IMR-90 (cell line): ENCODE measurements at regions not wholly inside any gene's neighbourhood (a gene's known extent, or its start where the extent isn't known, plus 50 kb on each side); places are given as distances from the start of the nearest gene placed in this dataset.

Experiments
- ATAC-seq: fragments of 200-7000 bp; cut with Tn5 transposase; 2 replicates; pipeline ENCODE4 v1.9.1; 2020; ENCODE audit warnings: low read depth, mild to moderate bottlenecking, moderate library complexity
- BruUV-seq: library from RNA; stranded (reverse); fragments of 400-500 nt; replicated peaks from 2 replicates; lab custom pipeline; 2021; lab: Mats Ljungman, UMichigan
- CTCF ChIA-PET: fragments of 300-600 bp; formaldehyde crosslinking; extraction: SDS; loops from one replicate; lab custom pipeline; 2021; ENCODE audit warnings: antibody characterized with exemption; lab: Yijun Ruan, JAX
- POLR2A ChIA-PET: fragments of 300-600 bp; sonication (Branson Sonifier 250); formaldehyde crosslinking; loops from one replicate; lab custom pipeline; 2022; ENCODE audit warnings: antibody characterized with exemption; ENCODE audit not compliant: unreplicated experiment; lab: Charles Lee
- DNase-seq: peaks from one replicate; pipeline ENCODE4 v3.0.0; 2013
- H2AFZ ChIP-seq: replicated peaks from 2 replicates; pipeline ENCODE3; 2013; ENCODE audit warnings: low read length, mild to moderate bottlenecking; ENCODE audit not compliant: poor library complexity
- H2AK5ac ChIP-seq: 2 replicates; pipeline ENCODE4 v1.6.1; 2013; ENCODE audit warnings: low read depth, low read length, inconsistent platforms
- H2AK9ac ChIP-seq: replicated peaks from 2 replicates; pipeline ENCODE3; 2013; ENCODE audit warnings: mild to moderate bottlenecking, low read depth, low read length, moderate library complexity; ENCODE audit not compliant: poor library complexity
- H2BK120ac ChIP-seq: 2 replicates; pipeline ENCODE4 v1.6.1; 2013; ENCODE audit warnings: low read depth, low read length, inconsistent platforms
- H2BK15ac ChIP-seq: 3 replicates; pipeline ENCODE4 v1.6.1; 2013; ENCODE audit warnings: low read depth, low read length, inconsistent platforms
- H2BK20ac ChIP-seq: 2 replicates; pipeline ENCODE4 v1.6.1; 2013; ENCODE audit warnings: low read depth, mild to moderate bottlenecking, inconsistent platforms, low read length, moderate library complexity
- H2BK5ac ChIP-seq: 2 replicates; pipeline ENCODE4 v1.6.1; 2013; ENCODE audit warnings: mild to moderate bottlenecking, low read depth, low read length, inconsistent platforms; ENCODE audit not compliant: poor library complexity, severe bottlenecking
- H3K14ac ChIP-seq: replicated peaks from 2 replicates; pipeline ENCODE4 v1.6.1; 2013; ENCODE audit warnings: low read depth, low read length, inconsistent platforms
- H3K18ac ChIP-seq: 2 replicates; pipeline ENCODE4 v1.6.1; 2013; ENCODE audit warnings: low read depth, low read length, control low read depth
- H3K23ac ChIP-seq: 2 replicates; pipeline ENCODE4 v1.6.1; 2013; ENCODE audit warnings: low read depth, low read length, inconsistent platforms
- H3K27ac ChIP-seq: 2 replicates; pipeline ENCODE4 v1.5.1; 2013; ENCODE audit warnings: mild to moderate bottlenecking, control low read depth, low read length; ENCODE audit not compliant: insufficient read depth
- H3K27me3 ChIP-seq: 2 replicates; pipeline ENCODE4 v1.6.1; 2013; ENCODE audit warnings: low read length; ENCODE audit not compliant: control insufficient read depth, insufficient read depth
- H3K36me3 ChIP-seq: 2 replicates; pipeline ENCODE4 v1.6.1; 2013; ENCODE audit warnings: low read length, mixed read lengths; ENCODE audit not compliant: control insufficient read depth, insufficient read depth
- H3K4ac ChIP-seq: 2 replicates; pipeline ENCODE4 v1.6.1; 2013; ENCODE audit warnings: low read depth, low read length, inconsistent platforms
- H3K4me1 ChIP-seq: 2 replicates; pipeline ENCODE4 v1.6.1; 2013; ENCODE audit warnings: low read length, mixed read lengths; ENCODE audit not compliant: control insufficient read depth, insufficient read depth
- H3K4me2 ChIP-seq: 2 replicates; pipeline ENCODE4 v1.6.1; 2013; ENCODE audit warnings: low read depth, mild to moderate bottlenecking, control low read depth, low read length, moderate library complexity
- H3K4me3 ChIP-seq: 2 replicates; pipeline ENCODE4 v1.5.1; 2013; ENCODE audit warnings: low read depth, mild to moderate bottlenecking, control low read depth, low read length, moderate library complexity; ENCODE audit not compliant: insufficient read depth
- H3K56ac ChIP-seq: 2 replicates; pipeline ENCODE4 v1.6.1; 2013; ENCODE audit warnings: low read length, inconsistent platforms; ENCODE audit not compliant: insufficient read depth; ENCODE audit errors: extremely low read depth
- H3K79me1 ChIP-seq, 2 experiments: 2 replicates each; pipeline ENCODE4 v1.6.1; 2013; ENCODE audit warnings: low read length in 2 of 2, inconsistent platforms in 1 of 2, low read depth in 1 of 2
- H3K9ac ChIP-seq: 2 replicates; pipeline ENCODE4 v1.6.1; 2013; ENCODE audit warnings: low read depth, low read length, control low read depth
- H3K9me1 ChIP-seq: 2 replicates; pipeline ENCODE4 v1.6.1; 2013; ENCODE audit warnings: low read length, inconsistent platforms; ENCODE audit not compliant: insufficient read depth
- H3K9me3 ChIP-seq: 2 replicates; pipeline ENCODE4 v1.6.1; 2013; ENCODE audit warnings: low read length; ENCODE audit not compliant: control insufficient read depth, insufficient read depth
- H4K20me1 ChIP-seq: 2 replicates; pipeline ENCODE4 v1.6.1; 2013; ENCODE audit warnings: low read length, inconsistent platforms; ENCODE audit not compliant: insufficient read depth
- H4K5ac ChIP-seq: 2 replicates; pipeline ENCODE4 v1.6.1; 2013; ENCODE audit warnings: mild to moderate bottlenecking, low read depth, low read length, control low read depth
- H4K8ac ChIP-seq, 2 experiments: 2 replicates each; pipeline ENCODE4 v1.6.1; 2013; ENCODE audit warnings: low read depth in 2 of 2, low read length in 2 of 2, control low read depth in 1 of 2, inconsistent platforms in 1 of 2
- H4K91ac ChIP-seq: 2 replicates; pipeline ENCODE4 v1.6.1; 2013; ENCODE audit warnings: low read depth, low read length, inconsistent platforms; ENCODE audit not compliant: insufficient read depth
- CEBPB ChIP-seq: IDR thresholded peaks from 2 replicates; pipeline ENCODE4 v1.6.1; 2012; ENCODE audit warnings: low read depth, low read length, improper control_type of control experiment
- CHD1 ChIP-seq: IDR thresholded peaks from 2 replicates; pipeline ENCODE4 v1.6.1; 2012; ENCODE audit warnings: low read depth, low read length, improper control_type of control experiment
- MAFK ChIP-seq: IDR thresholded peaks from 2 replicates; pipeline ENCODE4 v1.6.1; 2012; ENCODE audit warnings: low read depth, low read length, improper control_type of control experiment
- POLR2A ChIP-seq: IDR thresholded peaks from 2 replicates; pipeline ENCODE4 v1.6.1; 2012; ENCODE audit warnings: mild to moderate bottlenecking, low read depth, low read length
- RAD21 ChIP-seq: IDR thresholded peaks from 2 replicates; pipeline ENCODE4 v1.6.1; 2012; ENCODE audit warnings: low read length, improper control_type of control experiment
- RFX5 ChIP-seq: IDR thresholded peaks from 2 replicates; pipeline ENCODE4 v1.8.0; 2012; ENCODE audit warnings: low read depth, mild to moderate bottlenecking, low read length, moderate library complexity
- SMC3 ChIP-seq: fragments of 150-350 bp; IDR thresholded peaks from 2 replicates; pipeline ENCODE4 v1.6.1; 2016; ENCODE audit warnings: low read depth, mild to moderate bottlenecking, antibody characterized with exemption, low read length, moderate library complexity
- dilution Hi-C: fragments of 300-500 bp; cut with HindIII; formaldehyde crosslinking; loops from one replicate; pipeline ENCODE4 v1.14.3; 2018; ENCODE audit warnings: low sequenced_read_pairs; ENCODE audit not compliant: unreplicated experiment
- in situ Hi-C: fragments of 300-500 bp; cut with MboI; formaldehyde crosslinking; loops from 3 replicates; pipeline ENCODE4 v1.14.3; 2019; ENCODE audit warnings: low sequenced_read_pairs, inconsistent platforms, mixed read lengths
- intact Hi-C: fragments of 100-400 bp; cut with micrococcal nuclease; formaldehyde crosslinking; loops from 2 replicates; pipeline ENCODE4 v1.10.0; 2022
- TF ChIP-seq, protein P1 (sequence below): conservative IDR thresholded peaks from 2 replicates; pipeline ENCODE4 v1.5.1; 2012; ENCODE audit warnings: mild to moderate bottlenecking, low read depth, low read length, improper control_type of control experiment

DNA sequence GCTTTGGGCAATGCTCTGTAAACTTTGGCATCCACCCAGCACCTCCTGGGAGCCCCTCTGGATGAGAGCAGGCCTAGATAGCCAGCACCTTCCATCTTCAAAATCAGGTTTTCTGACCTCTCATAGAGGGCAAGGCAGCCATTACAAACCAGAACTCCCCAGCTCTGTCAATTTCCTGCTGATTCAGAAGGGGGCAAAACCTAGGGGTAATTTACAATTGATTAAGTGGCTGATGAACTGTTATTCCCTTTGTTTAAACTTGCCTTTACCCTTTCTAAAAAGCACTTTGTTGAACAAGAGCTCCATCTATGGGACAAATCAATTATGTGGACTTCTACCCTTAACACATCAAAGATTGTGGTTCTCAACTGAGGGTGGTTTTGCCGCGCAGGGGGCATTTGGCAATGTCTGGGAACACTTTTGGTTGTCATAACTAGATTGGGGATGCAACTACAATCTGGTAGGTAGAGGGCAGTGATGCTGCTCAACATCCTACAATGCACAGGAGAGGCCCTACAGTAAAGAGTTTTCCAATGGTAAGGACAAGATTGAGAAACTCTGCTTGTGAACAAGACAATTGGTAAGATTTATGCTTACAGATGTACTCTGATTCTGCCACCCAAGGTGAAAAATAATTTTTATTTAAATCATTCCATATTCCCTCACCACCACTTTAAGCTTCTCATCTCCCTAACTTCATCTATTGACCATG, 184.1 kb downstream of the MARCHF11 start (continued):
- TF ChIP-seq CHD1: no peak

DNA sequence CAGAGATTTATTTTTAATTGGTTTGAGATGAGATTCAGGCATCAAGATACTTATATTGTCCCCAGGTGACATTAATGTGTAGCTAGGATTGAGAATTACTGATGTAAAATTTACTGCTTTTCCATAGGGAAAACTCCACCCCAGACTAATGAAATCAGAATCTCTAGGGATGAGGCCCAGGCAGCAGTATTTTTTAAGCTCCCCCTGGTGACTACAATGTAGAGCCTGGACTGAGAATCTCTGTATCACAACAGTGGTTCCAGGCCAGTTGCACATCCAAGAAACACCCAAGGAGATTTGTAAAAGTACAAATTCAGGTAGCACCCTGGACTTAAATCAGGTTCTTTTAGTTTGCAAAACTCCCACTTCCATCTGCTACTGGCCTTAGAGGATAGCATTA, 185.7 kb downstream of the MARCHF11 start:
- no peak overlapping the region for H3K14ac ChIP-seq
- H3K18ac ChIP-seq: no peak overlapping the region
- H3K4me1 ChIP-seq: no peaks in the 10 kb centered on the region; the same call in 1 of the 2 replicates
- H3K27ac ChIP-seq: no peak overlapping the region
- no peaks in the 10 kb centered on the region for H3K9me1 ChIP-seq
- H3K4ac ChIP-seq: no peak overlapping the region
- H2BK5ac ChIP-seq: no peak overlapping the region
- in situ Hi-C loops: loop anchor here (10.0 kb wide), 2 partner anchors 529 to 889 kb away; no protein-coding TSS in a partner anchor
- H4K5ac ChIP-seq: no peak overlapping the region
- H2AK9ac ChIP-seq: no peak overlapping the region
- 0 out of 2 replicates have a peak, but pooled peaks cover 3% of the 10 kb centered on the region for H3K27me3 ChIP-seq
- peaks cover 2% of the 10 kb centered on the region; the same call in 1 of the 2 replicates for H3K9me3 ChIP-seq
- DNase-seq: peak; percentile 30
- H3K4me3 ChIP-seq: no peak overlapping the region
- no peak overlapping the region for H3K23ac ChIP-seq
- H3K56ac ChIP-seq: no peak overlapping the region
- dilution Hi-C loops: no loop called here
- H4K8ac ChIP-seq: no peak overlapping the region
- no peak overlapping the region for H2AFZ ChIP-seq
- H2BK15ac ChIP-seq: no peak overlapping the region
- intact Hi-C loops: loop anchor here (1.0 to 10.0 kb wide), 6 partner anchors 157 to 799 kb away; partner anchors contain the start of gene FBXL7
- H2BK20ac ChIP-seq: no peak overlapping the region
- TF ChIP-seq RFX5 (no peak), MAFK (no peak), POLR2A (no peak), SMC3 (peak; percentile 61), CEBPB (no peak), RAD21 (peak; percentile 50)
- TF ChIP-seq, protein P1, sequence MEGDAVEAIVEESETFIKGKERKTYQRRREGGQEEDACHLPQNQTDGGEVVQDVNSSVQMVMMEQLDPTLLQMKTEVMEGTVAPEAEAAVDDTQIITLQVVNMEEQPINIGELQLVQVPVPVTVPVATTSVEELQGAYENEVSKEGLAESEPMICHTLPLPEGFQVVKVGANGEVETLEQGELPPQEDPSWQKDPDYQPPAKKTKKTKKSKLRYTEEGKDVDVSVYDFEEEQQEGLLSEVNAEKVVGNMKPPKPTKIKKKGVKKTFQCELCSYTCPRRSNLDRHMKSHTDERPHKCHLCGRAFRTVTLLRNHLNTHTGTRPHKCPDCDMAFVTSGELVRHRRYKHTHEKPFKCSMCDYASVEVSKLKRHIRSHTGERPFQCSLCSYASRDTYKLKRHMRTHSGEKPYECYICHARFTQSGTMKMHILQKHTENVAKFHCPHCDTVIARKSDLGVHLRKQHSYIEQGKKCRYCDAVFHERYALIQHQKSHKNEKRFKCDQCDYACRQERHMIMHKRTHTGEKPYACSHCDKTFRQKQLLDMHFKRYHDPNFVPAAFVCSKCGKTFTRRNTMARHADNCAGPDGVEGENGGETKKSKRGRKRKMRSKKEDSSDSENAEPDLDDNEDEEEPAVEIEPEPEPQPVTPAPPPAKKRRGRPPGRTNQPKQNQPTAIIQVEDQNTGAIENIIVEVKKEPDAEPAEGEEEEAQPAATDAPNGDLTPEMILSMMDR: peak; percentile 50
- no peak overlapping the region for H2AK5ac ChIP-seq
- no peaks in the 10 kb centered on the region for H3K36me3 ChIP-seq
- H2BK120ac ChIP-seq: no peak overlapping the region
- ChIA-PET CTCF (interaction anchor here (1.9 kb wide), 1 partner anchor 168 kb away, joined by 8 read pairs; no protein-coding TSS in a partner anchor), POLR2A (no interaction called here)
- no peaks in the 10 kb centered on the region for H4K20me1 ChIP-seq
- peak; percentile 62; the same call in 1 of the 2 replicates for ATAC-seq
- no peak overlapping the region for H4K91ac ChIP-seq
- H3K4me2 ChIP-seq: no peak overlapping the region
- BruUV-seq: no TSS peak
- H3K79me1 ChIP-seq: no peaks in the 10 kb centered on the region
- no peak overlapping the region for H3K9ac ChIP-seq
